Activated CD8-positive, alpha-beta T cell treated with anti-CD3 and anti-CD28 coated beads for 36 hours (primary cell): ENCODE measurements at regions not wholly inside any gene's neighbourhood (a gene's known extent, or its start where the extent isn't known, plus 50 kb on each side); places are given as distances from the start of the nearest gene placed in this dataset.

Source experiments
- ATAC-seq: fragments of 200-7000 bp; cut with Tn5 transposase; one replicate; pipeline ENCODE4 v1.10.0; 2021; ENCODE audit warnings: mild to moderate bottlenecking, moderate library complexity
- CTCF ChIA-PET: fragments of 350-600 bp; sonication (Branson Sonifier 250); formaldehyde crosslinking; loops from one replicate; lab custom pipeline; 2021; ENCODE audit warnings: antibody characterized with exemption; lab: Charles Lee
- POLR2A ChIA-PET: fragments of 350-600 bp; sonication (Branson Sonifier 250); formaldehyde crosslinking; loops from one replicate; lab custom pipeline; 2021; ENCODE audit warnings: antibody characterized with exemption; lab: Charles Lee
- DNase-seq: peaks from one replicate; pipeline ENCODE4 v3.0.0-alpha.2; 2020
- H3K27ac Mint-ChIP-seq: one replicate; pipeline ENCODE4 v1.8.0; 2021; ENCODE audit warnings: mild to moderate bottlenecking, mixed read lengths
- H3K27me3 Mint-ChIP-seq: one replicate; pipeline ENCODE4 v1.8.0; 2021; ENCODE audit warnings: mixed read lengths
- H3K36me3 Mint-ChIP-seq: one replicate; pipeline ENCODE4 v1.8.0; 2021; ENCODE audit warnings: low read depth, mixed read lengths
- H3K4me1 Mint-ChIP-seq: one replicate; pipeline ENCODE4 v1.8.0; 2021; ENCODE audit warnings: low read depth, mixed read lengths
- H3K4me3 Mint-ChIP-seq: one replicate; pipeline ENCODE4 v1.8.0; 2021; ENCODE audit warnings: mild to moderate bottlenecking, moderate library complexity, mixed read lengths
- H3K9me3 Mint-ChIP-seq: one replicate; pipeline ENCODE4 v1.8.0; 2021; ENCODE audit warnings: mixed read lengths
- intact Hi-C: fragments of 100-400 bp; cut with micrococcal nuclease; formaldehyde crosslinking; loops from one replicate; pipeline ENCODE4 v1.10.0; 2022
- TF ChIP-seq, protein P1 (sequence below): fragments of 200-600 bp; IDR thresholded peaks from one replicate; pipeline ENCODE4 v1.8.0; 2022; ENCODE audit warnings: antibody characterized with exemption, mild to moderate bottlenecking

DNA sequence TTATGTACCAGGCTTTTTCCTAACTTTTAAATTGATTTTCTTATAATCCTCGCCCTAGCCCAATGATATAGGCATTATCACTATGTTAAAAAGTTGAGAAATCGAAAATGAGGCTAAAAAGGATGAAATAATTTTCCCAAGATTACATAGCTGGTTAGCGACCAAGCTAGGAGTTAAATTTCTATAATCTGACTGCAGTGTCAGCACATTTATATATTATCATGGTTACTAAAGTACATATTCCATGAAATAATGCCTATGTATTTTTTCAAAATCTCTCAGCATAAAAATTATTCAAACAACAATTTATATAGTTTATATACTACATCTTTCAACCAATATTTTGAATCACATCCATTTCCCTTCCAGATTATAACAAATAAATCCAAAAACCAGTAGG is 317.3 kb upstream of the TFPI start:
- CTCF ChIA-PET: no interaction called here
- POLR2A ChIA-PET: no interaction called here
- Mint-ChIP-seq H3K4me3 (no peak overlapping the region), H3K27ac (no peak overlapping the region), H3K36me3 (no peaks in the 10 kb centered on the region), H3K9me3 (peaks cover 5% of the 10 kb centered on the region), H3K27me3 (no peaks in the 10 kb centered on the region), H3K4me1 (no peaks in the 10 kb centered on the region)
- intact Hi-C loops: no loop called here
- no peak for ATAC-seq
- TF ChIP-seq, protein P1, sequence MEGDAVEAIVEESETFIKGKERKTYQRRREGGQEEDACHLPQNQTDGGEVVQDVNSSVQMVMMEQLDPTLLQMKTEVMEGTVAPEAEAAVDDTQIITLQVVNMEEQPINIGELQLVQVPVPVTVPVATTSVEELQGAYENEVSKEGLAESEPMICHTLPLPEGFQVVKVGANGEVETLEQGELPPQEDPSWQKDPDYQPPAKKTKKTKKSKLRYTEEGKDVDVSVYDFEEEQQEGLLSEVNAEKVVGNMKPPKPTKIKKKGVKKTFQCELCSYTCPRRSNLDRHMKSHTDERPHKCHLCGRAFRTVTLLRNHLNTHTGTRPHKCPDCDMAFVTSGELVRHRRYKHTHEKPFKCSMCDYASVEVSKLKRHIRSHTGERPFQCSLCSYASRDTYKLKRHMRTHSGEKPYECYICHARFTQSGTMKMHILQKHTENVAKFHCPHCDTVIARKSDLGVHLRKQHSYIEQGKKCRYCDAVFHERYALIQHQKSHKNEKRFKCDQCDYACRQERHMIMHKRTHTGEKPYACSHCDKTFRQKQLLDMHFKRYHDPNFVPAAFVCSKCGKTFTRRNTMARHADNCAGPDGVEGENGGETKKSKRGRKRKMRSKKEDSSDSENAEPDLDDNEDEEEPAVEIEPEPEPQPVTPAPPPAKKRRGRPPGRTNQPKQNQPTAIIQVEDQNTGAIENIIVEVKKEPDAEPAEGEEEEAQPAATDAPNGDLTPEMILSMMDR: no peak
- no peak for DNase-seq

- ChIA-PET POLR2A (no interaction called here), CTCF (no interaction called here)
- H3K4me3 Mint-ChIP-seq: no peak overlapping the region
- intact Hi-C loops: no loop called here
- H3K27me3 Mint-ChIP-seq: no peaks in the 10 kb centered on the region
- DNase-seq: no peak
- TF ChIP-seq, protein P1: no peak
- peaks cover 5% of the 10 kb centered on the region for H3K9me3 Mint-ChIP-seq
- no peak for ATAC-seq
- H3K36me3 Mint-ChIP-seq: no peaks in the 10 kb centered on the region
- H3K4me1 Mint-ChIP-seq: no peaks in the 10 kb centered on the region
- no peak overlapping the region for H3K27ac Mint-ChIP-seq
Measured at GRCh38 chr2:187873132-187873531, 318.9 kb upstream of the TFPI start.

DNA sequence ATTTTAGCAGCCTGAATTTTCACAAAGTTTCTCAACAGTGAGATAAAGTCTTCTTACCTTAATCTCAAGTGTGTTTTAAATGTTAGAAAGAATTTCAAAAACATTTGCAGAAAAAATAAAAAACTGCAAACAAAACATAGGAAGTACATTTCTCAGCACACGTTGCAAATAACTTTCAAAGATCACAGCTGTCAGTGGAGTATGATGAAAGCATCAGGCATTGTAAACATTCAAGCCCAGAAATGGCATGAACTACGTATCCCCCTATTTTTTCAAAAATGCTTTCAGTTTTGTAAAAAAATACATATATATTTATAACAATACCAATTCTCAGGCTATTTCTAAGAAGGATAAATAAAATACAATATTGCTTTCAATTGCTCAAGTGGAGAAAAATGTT is 320.6 kb upstream of the TFPI start:
- Mint-ChIP-seq H3K4me1 (no peaks in the 10 kb centered on the region), H3K9me3 (peaks cover 1% of the 10 kb centered on the region), H3K4me3 (no peak overlapping the region), H3K27ac (no peak overlapping the region), H3K36me3 (no peaks in the 10 kb centered on the region), H3K27me3 (no peaks in the 10 kb centered on the region)
- intact Hi-C loops: no loop called here
- no peak for ATAC-seq
- ChIA-PET CTCF (no interaction called here), POLR2A (no interaction called here)
- TF ChIP-seq, protein P1: no peak
- no peak for DNase-seq

- TF ChIP-seq, protein P1: no peak
- ChIA-PET CTCF (no interaction called here), POLR2A (no interaction called here)
- no peak overlapping the region for H3K27ac Mint-ChIP-seq
- peaks cover 1% of the 10 kb centered on the region for H3K9me3 Mint-ChIP-seq
- H3K4me3 Mint-ChIP-seq: no peak overlapping the region
- DNase-seq (no peak), ATAC-seq (no peak)
- H3K27me3 Mint-ChIP-seq: no peaks in the 10 kb centered on the region
- no peaks in the 10 kb centered on the region for H3K36me3 Mint-ChIP-seq
- intact Hi-C loops: no loop called here
- H3K4me1 Mint-ChIP-seq: no peaks in the 10 kb centered on the region
Measured at GRCh38 chr2:187875261-187876141, 321.3 kb upstream of the TFPI start.

GRCh38 chr2:187876554-187876953 is 322.3 kb upstream of the TFPI start:
- CTCF ChIA-PET: no interaction called here
- H3K27me3 Mint-ChIP-seq: no peaks in the 10 kb centered on the region
- no peaks in the 10 kb centered on the region for H3K36me3 Mint-ChIP-seq
- ATAC-seq: no peak
- intact Hi-C loops: no loop called here
- H3K27ac Mint-ChIP-seq: no peak overlapping the region
- POLR2A ChIA-PET: no interaction called here
- no peaks in the 10 kb centered on the region for H3K4me1 Mint-ChIP-seq
- DNase-seq: no peak
- TF ChIP-seq, protein P1: no peak
- peaks cover 1% of the 10 kb centered on the region for H3K9me3 Mint-ChIP-seq
- H3K4me3 Mint-ChIP-seq: no peak overlapping the region
